Esophagus mucosa (tissue), 1 donor: ENCODE measurements at regions not wholly inside any gene's neighbourhood (a gene's known extent, or its start where the extent isn't known, plus 50 kb on each side); places are given as distances from the start of the nearest gene placed in this dataset.

Experiments
- ATAC-seq: fragments of 200-7000 bp; cut with Tn5 transposase; one replicate; pipeline ENCODE4 v1.9.1; 2020
- donor health status: DM: yes; HTN: yes; CAD: no.

- no peak for ATAC-seq
Measured at GRCh38 chr4:159041054-159042034, 61.5 kb upstream of the RAPGEF2 start.

- no peak for ATAC-seq
Measured at GRCh38 chr4:159042097-159042605, 60.7 kb upstream of the RAPGEF2 start.

- no peak for ATAC-seq
Measured at GRCh38 chr4:159042868-159043267, 60.0 kb upstream of the RAPGEF2 start.

- no peak for ATAC-seq
Measured at GRCh38 chr4:159043861-159044260, 59.0 kb upstream of the RAPGEF2 start.

GRCh38 chr4:159045321-159045720, 57.6 kb upstream of the RAPGEF2 start:
- ATAC-seq: no peak

GRCh38 chr4:159046683-159047082, 56.2 kb upstream of the RAPGEF2 start:
- no peak for ATAC-seq

GRCh38 chr4:159047478-159048165, 55.3 kb upstream of the RAPGEF2 start:
- ATAC-seq: no peak

GRCh38 chr4:159048166-159048886, 54.6 kb upstream of the RAPGEF2 start:
- ATAC-seq: peak; percentile 50

GRCh38 chr4:159049780-159050375, 53.0 kb upstream of the RAPGEF2 start:
- ATAC-seq: no peak

GRCh38 chr4:159051245-159052071, 51.4 kb upstream of the RAPGEF2 start:
- no peak for ATAC-seq

- ATAC-seq: no peak
Measured at GRCh38 chr4:159052315-159052714, 50.6 kb upstream of the RAPGEF2 start.
